HG03135 (cell line): ENCODE measurements at regions not wholly inside any gene's neighbourhood (a gene's known extent, or its start where the extent isn't known, plus 50 kb on each side); places are given as distances from the start of the nearest gene placed in this dataset.
"Not testable (repeated sequence)": the region's sequence is repeated elsewhere in the genome, so short reads cannot be mapped to it uniquely, and the experiment has no call there.

Source experiments
- ATAC-seq: cut with Tn5 transposase; IDR thresholded peaks from one replicate; pipeline ENCODE4 v1.9.1; 2021; ENCODE audit warnings: mild to moderate bottlenecking, moderate library complexity; ENCODE audit not compliant: unreplicated experiment

- ATAC-seq = no peak
Observed at GRCh38 chr7:124643311-124643811, 122.2 kb downstream of the GPR37 start.

GRCh38 chr7:124635416-124635815, 130.2 kb downstream of the GPR37 start:
- ATAC-seq = no peak

- ATAC-seq = no peak
Observed at GRCh38 chr7:124633740-124634139, 131.9 kb downstream of the GPR37 start.

- no peak for ATAC-seq
Observed at GRCh38 chr7:124630395-124630794, 135.2 kb downstream of the GPR37 start.

GRCh38 chr7:124618871-124619270, 146.7 kb downstream of the GPR37 start:
- ATAC-seq = no peak

DNA sequence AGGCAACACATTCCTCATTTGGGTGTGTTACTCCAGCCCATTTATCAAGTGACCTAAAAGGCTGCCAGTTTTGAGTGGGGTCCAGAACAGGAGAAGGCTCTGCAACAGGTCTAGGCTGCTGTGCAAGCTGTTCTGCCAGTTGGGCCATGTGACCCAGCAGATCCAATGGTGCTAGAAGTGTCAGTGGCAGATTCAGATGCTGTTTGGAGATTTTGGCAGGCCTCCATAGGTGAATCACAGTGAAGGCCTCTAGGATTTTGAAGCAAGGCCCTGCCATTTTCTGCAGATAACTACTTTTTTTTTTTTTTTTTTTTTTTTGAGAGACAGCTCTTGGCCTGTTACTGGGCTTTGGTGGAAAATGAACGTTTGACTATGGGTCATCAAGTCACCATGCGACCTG, 147.5 kb downstream of the GPR37 start:
- ATAC-seq = not testable (repeated sequence)

DNA sequence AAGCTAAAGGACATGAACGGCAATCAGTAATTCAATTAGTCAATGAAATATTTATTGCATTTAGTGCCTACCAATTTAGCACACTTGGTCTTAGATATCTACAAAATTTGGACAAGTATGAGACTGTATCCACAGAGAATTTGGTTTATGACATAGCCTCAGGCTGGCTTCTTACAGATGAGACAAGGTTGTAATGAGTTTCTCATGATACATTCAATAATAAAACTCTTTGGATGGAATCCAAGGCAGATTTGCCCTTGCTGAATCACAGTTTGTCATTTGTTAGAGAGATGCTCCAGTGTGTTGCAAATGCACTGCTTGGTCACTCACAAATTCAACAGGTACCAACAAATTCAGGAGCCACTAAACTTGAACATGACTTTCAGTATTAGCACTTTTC, 162.5 kb downstream of the GPR37 start:
- ATAC-seq = no peak

DNA sequence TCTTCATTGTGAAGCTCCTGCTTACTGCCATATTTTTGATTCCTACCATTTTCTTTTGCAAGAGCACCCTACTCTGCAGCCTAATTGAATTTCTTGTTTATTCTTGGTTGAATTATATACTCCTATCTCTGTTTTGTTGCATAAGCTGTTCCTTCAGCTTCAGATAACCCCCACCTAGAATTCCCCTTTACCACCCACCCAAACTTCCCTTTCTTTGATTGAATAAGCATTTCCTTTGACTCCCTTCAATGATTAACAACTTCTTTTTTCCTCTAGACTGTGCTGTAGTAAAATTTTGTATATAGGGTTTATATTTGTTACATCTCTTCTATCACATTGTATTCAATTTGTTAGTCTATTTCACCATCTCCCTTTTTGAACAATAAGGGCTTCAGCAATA, 168.1 kb downstream of the GPR37 start:
- ATAC-seq = no peak

- ATAC-seq = no peak
Observed at GRCh38 chr7:124596881-124597280, 168.7 kb downstream of the GPR37 start.

GRCh38 chr7:124590814-124591213, 174.8 kb downstream of the GPR37 start:
- ATAC-seq = no peak

GRCh38 chr7:124577256-124577655, 188.3 kb downstream of the GPR37 start:
- no peak for ATAC-seq

DNA sequence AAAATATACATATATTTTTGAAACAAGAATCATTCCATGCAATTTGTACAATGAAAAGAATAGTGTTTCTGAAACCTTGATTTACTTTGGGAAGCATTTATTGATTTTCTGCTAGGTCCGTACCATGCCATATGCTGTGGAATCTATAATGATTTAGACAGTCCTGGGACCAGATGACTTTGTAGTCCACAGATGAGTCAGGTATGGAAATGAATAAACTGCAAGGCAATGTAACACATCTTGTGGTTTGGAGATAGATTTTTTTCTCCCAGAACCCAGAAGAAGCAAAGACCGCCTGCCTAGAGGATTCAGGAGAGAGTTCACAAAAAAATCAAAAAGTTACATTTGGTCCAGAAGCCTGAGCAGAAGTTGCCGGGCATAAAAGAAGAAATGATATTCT, 190.4 kb downstream of the GPR37 start:
- ATAC-seq = no peak

DNA sequence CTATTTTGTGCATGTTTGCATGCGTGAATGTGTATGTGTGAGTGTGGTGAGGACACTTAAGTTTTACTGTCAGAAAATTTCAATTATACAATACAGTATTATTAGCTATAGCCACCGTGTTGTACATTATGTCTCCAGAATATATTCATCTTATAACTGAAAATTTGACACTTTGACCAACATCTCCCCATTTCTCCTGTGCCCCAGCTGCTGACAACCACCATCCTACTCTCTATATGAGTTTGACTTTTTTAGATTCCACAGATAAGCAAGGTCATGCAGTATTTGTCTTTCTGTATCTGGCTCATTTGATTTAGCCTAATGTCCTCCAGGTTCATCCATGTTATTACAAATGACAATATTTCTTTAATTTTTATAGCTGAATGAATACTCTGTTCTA, 195.0 kb downstream of the GPR37 start:
- no peak for ATAC-seq

GRCh38 chr7:124566583-124566982, 199.0 kb downstream of the GPR37 start:
- ATAC-seq = no peak

- no peak for ATAC-seq
Observed at GRCh38 chr7:124557587-124557986, 208.0 kb downstream of the GPR37 start.

- ATAC-seq = no peak
Observed at GRCh38 chr7:124557101-124557500, 208.5 kb downstream of the GPR37 start.

GRCh38 chr7:124553502-124553901, 212.1 kb downstream of the GPR37 start:
- no peak for ATAC-seq

- no peak for ATAC-seq
Observed at GRCh38 chr7:124552217-124552616, 213.4 kb downstream of the GPR37 start.

GRCh38 chr7:124550036-124550435, 215.6 kb downstream of the GPR37 start:
- ATAC-seq = no peak

- ATAC-seq = no peak
Observed at GRCh38 chr7:124542476-124542875, 223.1 kb downstream of the GPR37 start.

DNA sequence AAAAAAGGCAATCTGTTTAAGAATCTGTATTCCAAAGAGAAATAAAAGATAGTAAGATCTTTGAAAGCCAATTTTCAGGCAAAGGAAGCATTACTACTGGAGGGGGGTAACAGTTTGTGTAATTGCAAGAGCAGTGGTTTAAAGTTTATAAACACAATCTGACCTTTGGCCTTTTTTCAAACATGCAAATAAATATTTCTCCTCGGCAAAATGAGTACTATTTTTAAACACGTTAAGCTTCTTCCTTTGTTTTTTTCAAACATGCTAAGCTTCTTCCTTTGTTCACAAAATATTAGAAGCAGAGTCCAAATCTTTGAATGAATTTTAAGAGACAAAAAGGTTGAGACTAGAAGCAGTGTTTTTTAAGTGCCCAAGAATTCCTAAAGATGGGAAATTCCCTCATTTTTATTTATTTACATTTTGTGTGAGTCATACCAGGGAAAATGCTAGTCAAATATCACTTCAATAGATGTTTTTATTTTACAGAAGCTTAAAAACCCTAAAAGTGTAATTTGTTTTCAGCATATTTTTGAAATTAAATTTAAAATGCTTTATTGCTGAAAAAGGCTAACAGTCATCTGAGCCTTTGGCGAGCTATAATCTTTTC, 229.3 kb downstream of the GPR37 start:
- ATAC-seq = no peak

DNA sequence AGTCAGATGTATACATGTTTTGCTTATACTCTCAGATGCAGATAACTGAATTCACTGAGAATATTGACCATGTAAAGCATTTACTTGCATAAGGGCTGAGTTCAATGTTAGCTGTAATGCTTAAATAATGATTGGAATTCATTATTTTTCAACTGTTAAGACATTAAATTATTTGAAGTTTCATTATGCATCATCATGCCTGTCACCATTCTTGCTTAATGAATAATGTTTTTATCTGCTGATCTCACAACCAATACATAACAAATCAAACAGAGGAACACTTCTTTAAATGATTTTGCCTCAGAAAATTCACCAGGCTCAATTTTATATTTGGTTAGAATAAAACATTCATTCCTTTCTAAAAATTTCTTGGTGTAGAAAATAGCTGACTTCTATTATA, 233.4 kb downstream of the GPR37 start:
- no peak for ATAC-seq

DNA sequence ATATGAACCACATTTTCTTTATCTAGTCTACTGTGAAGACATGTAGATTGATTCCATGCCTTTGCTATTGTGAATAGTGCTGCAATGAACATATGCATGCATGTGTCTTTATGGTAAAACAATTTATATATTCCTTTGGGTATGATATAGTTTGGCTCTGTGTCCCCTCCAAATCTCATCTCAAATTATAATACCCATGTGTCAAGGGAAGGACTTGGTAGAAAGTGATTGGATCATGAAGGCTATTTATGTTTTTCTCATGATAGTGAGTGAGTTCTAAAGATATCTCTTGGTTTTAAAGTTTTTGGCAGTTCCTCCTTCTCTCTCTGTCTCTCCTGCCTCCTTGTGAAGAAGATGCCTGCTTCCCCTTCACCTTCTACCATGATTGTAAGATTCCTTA, 248.7 kb downstream of the GPR37 start:
- ATAC-seq = no peak
